Activated CD4-positive, alpha-beta T cell treated with anti-CD3 and anti-CD28 coated beads, Interleukin-2, amount 10 ng/mL, durations not matched to agents 7 days and 5 days (primary cell): ENCODE measurements at regions not wholly inside any gene's neighbourhood (a gene's known extent, or its start where the extent isn't known, plus 50 kb on each side); places are given as distances from the start of the nearest gene placed in this dataset.

Source experiments
- CTCF ChIA-PET: fragments of 350-600 bp; sonication (Branson Sonifier 250); formaldehyde crosslinking; loops from one replicate; lab custom pipeline; 2021; ENCODE audit warnings: antibody characterized with exemption; lab: Charles Lee
- POLR2A ChIA-PET: fragments of 350-600 bp; sonication (Branson Sonifier 250); formaldehyde crosslinking; loops from one replicate; lab custom pipeline; 2021; ENCODE audit warnings: antibody characterized with exemption; lab: Charles Lee
- DNase-seq: peaks from one replicate; pipeline ENCODE4 v3.0.0-alpha.2; 2020
- H3K27ac Mint-ChIP-seq: one replicate; pipeline ENCODE4 v1.8.0; 2021; ENCODE audit warnings: mild to moderate bottlenecking, moderate library complexity, mixed read lengths
- H3K27me3 Mint-ChIP-seq: one replicate; pipeline ENCODE4 v1.8.0; 2021; ENCODE audit warnings: mixed read lengths
- H3K36me3 Mint-ChIP-seq: one replicate; pipeline ENCODE4 v1.8.0; 2021; ENCODE audit warnings: low read depth, mixed read lengths
- H3K4me1 Mint-ChIP-seq: one replicate; pipeline ENCODE4 v1.8.0; 2021; ENCODE audit warnings: mixed read lengths
- H3K4me3 Mint-ChIP-seq: one replicate; pipeline ENCODE4 v1.8.0; 2021; ENCODE audit warnings: mild to moderate bottlenecking, moderate library complexity, mixed read lengths
- H3K9me3 Mint-ChIP-seq: one replicate; pipeline ENCODE4 v1.8.0; 2021; ENCODE audit warnings: mixed read lengths

DNA sequence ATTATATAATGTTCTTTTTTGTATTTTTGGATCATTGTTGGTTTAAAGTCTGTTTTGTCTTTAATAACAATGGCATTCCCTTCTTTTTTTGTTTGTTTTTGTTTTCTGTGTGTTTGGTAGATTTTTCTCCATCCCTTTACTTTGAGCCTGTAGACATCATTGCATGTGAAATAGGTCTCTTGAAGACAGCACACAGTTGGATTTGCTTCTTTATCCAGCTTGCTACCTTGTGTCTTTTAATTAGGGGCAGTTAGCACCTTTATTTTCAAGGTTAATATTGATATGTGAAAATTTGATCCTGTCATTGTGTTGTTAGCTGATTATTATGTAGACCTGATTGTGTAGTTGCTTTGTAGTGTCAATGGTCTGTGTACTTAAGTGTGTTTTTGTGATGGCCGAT, 235.7 kb downstream of the KCNJ3 start:
- no peaks in the 10 kb centered on the region for H3K9me3 Mint-ChIP-seq
- CTCF ChIA-PET = no interaction called here
- no peaks in the 10 kb centered on the region for H3K27me3 Mint-ChIP-seq
- POLR2A ChIA-PET = no interaction called here
- no peak overlapping the region for H3K27ac Mint-ChIP-seq
- DNase-seq = no peak
- H3K4me3 Mint-ChIP-seq = no peak overlapping the region
- H3K4me1 Mint-ChIP-seq = no peaks in the 10 kb centered on the region
- H3K36me3 Mint-ChIP-seq = no peaks in the 10 kb centered on the region

DNA sequence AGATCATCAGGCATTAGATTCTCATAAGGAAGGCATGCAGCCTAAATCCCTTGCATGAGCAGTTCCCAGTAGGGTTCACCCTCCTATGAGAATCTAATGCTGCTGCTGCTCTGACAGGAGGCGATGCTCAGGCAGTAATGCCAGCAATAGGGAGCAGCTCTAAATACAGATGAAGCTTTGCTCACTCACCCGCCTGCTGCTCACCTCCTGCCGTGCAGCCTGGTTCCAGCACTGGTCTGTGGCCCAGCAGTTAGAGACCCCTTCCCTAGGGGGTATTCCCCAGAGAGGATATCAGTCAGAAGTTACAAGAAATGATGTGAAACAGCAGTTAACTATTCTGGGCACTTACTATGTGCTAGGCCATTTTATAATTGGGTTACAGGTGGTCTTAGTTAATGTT, 226.0 kb downstream of the KCNJ3 start:
- Mint-ChIP-seq H3K36me3 (no peaks in the 10 kb centered on the region), H3K9me3 (no peaks in the 10 kb centered on the region), H3K4me3 (no peak overlapping the region), H3K4me1 (no peaks in the 10 kb centered on the region), H3K27me3 (no peaks in the 10 kb centered on the region), H3K27ac (no peak overlapping the region)
- DNase-seq = no peak
- CTCF ChIA-PET = no interaction called here
- POLR2A ChIA-PET = no interaction called here

DNA sequence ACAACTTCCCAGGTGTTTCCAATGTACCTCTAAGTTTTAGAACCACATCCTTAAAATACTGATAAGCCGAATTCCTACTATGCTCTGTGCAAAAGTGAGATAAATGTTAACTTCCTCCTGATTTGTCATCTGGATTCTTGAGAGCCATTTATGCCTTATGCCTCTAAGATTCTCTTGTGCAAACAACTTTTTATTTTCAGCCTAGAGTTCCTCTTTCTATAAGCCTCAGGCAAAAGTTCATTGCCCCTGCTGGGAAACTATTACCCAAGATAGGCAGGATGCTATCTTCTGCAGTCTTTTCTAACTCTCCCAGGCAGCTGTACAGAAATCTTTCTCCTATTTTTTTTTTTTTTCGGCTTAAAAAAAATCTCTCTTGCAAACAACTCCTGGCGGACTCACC, 216.1 kb downstream of the KCNJ3 start:
- Mint-ChIP-seq H3K4me1 (no peaks in the 10 kb centered on the region), H3K27ac (no peak overlapping the region), H3K36me3 (no peaks in the 10 kb centered on the region), H3K9me3 (no peaks in the 10 kb centered on the region), H3K27me3 (no peaks in the 10 kb centered on the region), H3K4me3 (no peak overlapping the region)
- CTCF ChIA-PET = no interaction called here
- DNase-seq = no peak
- POLR2A ChIA-PET = no interaction called here

DNA sequence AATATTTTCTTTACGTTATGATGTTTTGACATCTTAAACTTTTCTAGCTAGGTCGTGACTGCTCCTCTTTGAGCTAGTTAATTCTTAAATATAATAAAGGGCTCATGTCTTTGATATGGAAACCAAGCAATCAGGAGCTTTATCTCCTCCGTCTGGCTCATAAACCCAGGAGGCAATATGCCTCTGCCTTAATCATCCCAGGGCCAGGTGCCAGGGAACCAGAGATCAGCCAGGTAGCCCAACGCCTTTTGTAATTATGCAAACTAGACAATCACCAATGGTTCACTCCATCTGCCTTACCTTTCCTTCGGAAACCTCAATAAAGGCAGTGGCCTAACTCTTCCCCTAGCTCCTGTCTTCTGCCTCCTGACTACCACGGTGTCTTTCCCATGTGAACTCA, 213.7 kb downstream of the KCNJ3 start:
- POLR2A ChIA-PET = no interaction called here
- Mint-ChIP-seq H3K4me1 (no peaks in the 10 kb centered on the region), H3K36me3 (no peaks in the 10 kb centered on the region), H3K27me3 (no peaks in the 10 kb centered on the region), H3K4me3 (no peak overlapping the region), H3K9me3 (no peaks in the 10 kb centered on the region), H3K27ac (no peak overlapping the region)
- CTCF ChIA-PET = no interaction called here
- DNase-seq = no peak

DNA sequence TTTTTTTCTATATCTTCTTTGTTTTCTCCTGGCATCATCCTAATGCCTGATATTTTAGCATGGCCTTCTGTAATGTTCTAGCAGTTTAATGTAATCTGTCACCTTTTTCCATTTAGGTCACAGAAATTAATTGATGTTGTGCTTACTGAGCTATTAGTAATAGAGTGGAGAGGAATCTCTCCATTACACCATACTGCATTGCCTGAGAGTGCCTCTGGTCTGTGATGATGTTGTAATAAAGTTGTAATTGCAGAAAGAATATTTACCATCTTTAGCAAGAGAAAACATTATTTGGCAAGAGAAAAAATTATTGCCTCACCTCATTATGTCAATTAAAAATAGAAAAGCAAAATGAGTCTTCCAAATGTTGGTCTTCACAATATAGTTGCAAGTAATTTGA, 213.2 kb downstream of the KCNJ3 start:
- no peak for DNase-seq
- Mint-ChIP-seq H3K27ac (no peak overlapping the region), H3K4me1 (no peaks in the 10 kb centered on the region), H3K27me3 (no peaks in the 10 kb centered on the region), H3K4me3 (no peak overlapping the region), H3K36me3 (no peaks in the 10 kb centered on the region), H3K9me3 (no peaks in the 10 kb centered on the region)
- POLR2A ChIA-PET = no interaction called here
- CTCF ChIA-PET = no interaction called here

DNA sequence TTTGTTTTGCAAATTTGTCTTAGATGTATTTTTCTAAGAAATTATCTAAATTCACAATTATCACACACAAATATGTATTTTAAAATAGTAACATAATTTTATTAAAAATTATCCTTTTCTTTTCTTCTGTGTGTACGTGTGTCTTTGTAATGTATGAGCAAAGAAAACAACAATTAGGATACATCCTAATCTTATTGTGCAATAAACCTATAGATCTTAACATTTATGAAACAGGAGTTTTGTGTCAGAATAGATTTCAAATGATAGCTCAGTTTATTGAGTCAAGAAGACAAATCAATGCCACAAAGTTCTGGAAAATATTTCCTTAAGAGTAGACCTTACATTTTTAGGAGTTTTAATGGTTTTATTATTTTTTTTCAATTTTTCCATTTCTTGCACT, 212.2 kb downstream of the KCNJ3 start:
- Mint-ChIP-seq H3K4me3 (no peak overlapping the region), H3K27ac (no peak overlapping the region), H3K27me3 (no peaks in the 10 kb centered on the region), H3K4me1 (no peaks in the 10 kb centered on the region), H3K36me3 (no peaks in the 10 kb centered on the region), H3K9me3 (no peaks in the 10 kb centered on the region)
- CTCF ChIA-PET = no interaction called here
- POLR2A ChIA-PET = no interaction called here
- no peak for DNase-seq

DNA sequence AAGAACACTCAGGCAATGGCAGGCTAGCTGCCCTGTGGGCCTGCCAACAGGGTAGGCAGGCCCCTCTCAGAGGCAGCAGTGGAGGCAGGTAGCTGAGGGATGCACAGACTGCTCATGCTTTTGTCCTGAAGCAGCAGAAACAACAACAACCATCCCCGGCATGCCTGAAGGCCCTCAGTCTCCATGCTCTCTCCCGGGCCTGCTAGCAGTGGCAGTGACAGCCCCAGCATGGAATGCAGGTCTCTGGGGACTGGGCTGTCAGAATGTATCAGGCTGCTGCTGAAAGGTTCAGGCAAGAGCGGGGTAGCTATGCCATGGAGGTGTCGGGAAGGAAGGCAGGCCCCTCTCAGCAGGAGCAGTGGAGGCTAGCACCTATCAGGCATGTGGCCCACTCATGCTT, 209.8 kb downstream of the KCNJ3 start:
- CTCF ChIA-PET = no interaction called here
- Mint-ChIP-seq H3K36me3 (no peaks in the 10 kb centered on the region), H3K27me3 (no peaks in the 10 kb centered on the region), H3K4me3 (no peak overlapping the region), H3K4me1 (no peaks in the 10 kb centered on the region), H3K27ac (no peak overlapping the region), H3K9me3 (no peaks in the 10 kb centered on the region)
- POLR2A ChIA-PET = no interaction called here
- no peak for DNase-seq
